GM12878 (cell line): ENCODE measurements at regions not wholly inside any gene's neighbourhood (a gene's known extent, or its start where the extent isn't known, plus 50 kb on each side); places are given as distances from the start of the nearest gene placed in this dataset.

Source experiments
- ATAC-seq: fragments of 200-7000 bp; cut with Tn5 transposase; 3 replicates; pipeline ENCODE4 v1.9.1; 2020; ENCODE audit warnings: mild to moderate bottlenecking, moderate library complexity
- BruUV-seq: library from RNA; stranded (reverse); fragments of 400-500 nt; replicated peaks from 2 replicates; lab custom pipeline; 2021; lab: Mats Ljungman, UMichigan
- CTCF ChIA-PET: fragments of 300-600 bp; sonication (Branson Sonifier 250); formaldehyde crosslinking; extraction: SDS; loops from one replicate; lab custom pipeline; 2021; ENCODE audit warnings: inconsistent platforms; lab: Yijun Ruan, JAX
- POLR2A ChIA-PET: fragments of 350-600 bp; formaldehyde crosslinking; extraction: SDS; loops from one replicate; lab custom pipeline; 2021; ENCODE audit warnings: inconsistent platforms; lab: Charles Lee
- RAD21 ChIA-PET: fragments of 300-600 bp; sonication (Branson Sonifier 250); formaldehyde crosslinking; loops from one replicate; lab custom pipeline; 2023; ENCODE audit warnings: antibody characterized with exemption; ENCODE audit not compliant: unreplicated experiment; lab: Charles Lee
- SMC1A ChIA-PET: fragments of 300-600 bp; sonication (Branson Sonifier 250); formaldehyde crosslinking; loops from one replicate; lab custom pipeline; 2023; ENCODE audit not compliant: unreplicated experiment, uncharacterized antibody; lab: Charles Lee
- DNase-seq: peaks from one replicate; pipeline ENCODE4 v3.0.0-alpha.2; 2011; ENCODE audit warnings: low read depth, low spot score
- FAIRE-seq: peaks from 3 replicates; lab custom pipeline; 2011; peaks lifted over from hg19 to GRCh38; lab: Jason Lieb, UNC
- H2AFZ ChIP-seq: 2 replicates; pipeline ENCODE4 v1.6.0; 2011; ENCODE audit warnings: low read depth, low read length, control low read depth; ENCODE audit not compliant: control insufficient read depth
- H3K27ac ChIP-seq: 2 replicates; pipeline ENCODE4 v1.5.1; 2011; ENCODE audit warnings: control low read depth; ENCODE audit not compliant: control insufficient read depth, insufficient read depth
- H3K27me3 ChIP-seq, 2 experiments: replicated peaks in 1 of 2; 2 replicates each; pipeline versions ENCODE4 v1.6.0 to v1.6.1; 2011; ENCODE audit warnings: low read length in 1 of 2; ENCODE audit not compliant: control insufficient read depth in 2 of 2, insufficient read depth in 2 of 2
- H3K36me3 ChIP-seq, 2 experiments: 2 replicates each; pipeline ENCODE4 v1.5.1; 2011; ENCODE audit warnings: low read length in 1 of 2; ENCODE audit not compliant: control insufficient read depth in 2 of 2, insufficient read depth in 2 of 2
- H3K4me1 ChIP-seq: 2 replicates; pipeline ENCODE4 v1.6.1; 2011; ENCODE audit warnings: mild to moderate bottlenecking, low read length, moderate library complexity, mixed read lengths; ENCODE audit not compliant: control insufficient read depth, insufficient read depth
- H3K4me2 ChIP-seq: 2 replicates; pipeline ENCODE4 v1.6.0; 2011; ENCODE audit warnings: control low read depth; ENCODE audit not compliant: control insufficient read depth, insufficient read depth
- H3K4me3 ChIP-seq: fragments of 200-600 bp; sonication (generic); 2 replicates; pipeline ENCODE4 v1.5.1; 2016
- H3K79me2 ChIP-seq: 2 replicates; pipeline ENCODE4 v1.6.0; 2011; ENCODE audit warnings: low read length; ENCODE audit not compliant: control insufficient read depth, insufficient read depth
- H3K9ac ChIP-seq: 2 replicates; pipeline ENCODE4 v1.8.0; 2011; ENCODE audit warnings: low read length, control low read depth, mixed read lengths; ENCODE audit not compliant: control insufficient read depth, insufficient read depth
- H3K9me3 ChIP-seq: replicated peaks from 3 replicates; pipeline ENCODE4 v1.5.1; 2011; ENCODE audit warnings: mild to moderate bottlenecking, low read length; ENCODE audit not compliant: control insufficient read depth, insufficient read depth
- H4K20me1 ChIP-seq: 2 replicates; pipeline ENCODE4 v1.6.0; 2011; ENCODE audit not compliant: control insufficient read depth, insufficient read depth
- BHLHE40 ChIP-seq, 2 experiments: fragments of 450-650 bp in 1 of 2; IDR thresholded peaks; 2 replicates each; pipeline ENCODE4 v1.6.1; 2011 to 2017; ENCODE audit warnings: low read depth in 2 of 2, borderline replicate concordance in 1 of 2, improper control_type of control experiment in 1 of 2, low read length in 1 of 2, mild to moderate bottlenecking in 1 of 2
- CHD2 ChIP-seq: IDR thresholded peaks from 2 replicates; pipeline ENCODE4 v1.6.1; 2011; ENCODE audit warnings: low read depth, low read length, improper control_type of control experiment, borderline replicate concordance
- CHD4 ChIP-seq: fragments of 200-600 bp; sonication (generic); IDR thresholded peaks from 2 replicates; pipeline ENCODE4 v1.6.1; 2016; ENCODE audit warnings: mild to moderate bottlenecking
- DPF2 ChIP-seq: fragments of 450-650 bp; IDR thresholded peaks from 2 replicates; pipeline ENCODE4 v1.6.1; 2017; ENCODE audit warnings: mild to moderate bottlenecking
- EED ChIP-seq: sonication (generic); IDR thresholded peaks from 2 replicates; pipeline ENCODE4 v1.6.1; 2016; ENCODE audit warnings: antibody characterized with exemption, low read depth
- HDAC6 ChIP-seq: fragments of 200-600 bp; sonication (generic); IDR thresholded peaks from one replicate; pipeline ENCODE4 v1.8.0; 2017; ENCODE audit warnings: antibody characterized with exemption; ENCODE audit not compliant: unreplicated experiment
- IKZF1 ChIP-seq: fragments of 450-650 bp; conservative IDR thresholded peaks from 2 replicates; pipeline ENCODE4 v1.6.1; 2017; ENCODE audit warnings: antibody characterized with exemption, mild to moderate bottlenecking
- JUNB ChIP-seq: IDR thresholded peaks from 2 replicates; pipeline ENCODE4 v1.6.1; 2016; ENCODE audit warnings: antibody characterized with exemption, mild to moderate bottlenecking
- MEF2A ChIP-seq: IDR thresholded peaks from 2 replicates; pipeline ENCODE4 v1.6.1; 2011; ENCODE audit warnings: low read depth, mild to moderate bottlenecking, low read length, moderate library complexity; ENCODE audit not compliant: insufficient read depth
- MTA2 ChIP-seq: fragments of 450-650 bp; IDR thresholded peaks from 2 replicates; pipeline ENCODE4 v1.6.1; 2016; ENCODE audit warnings: low read depth, mild to moderate bottlenecking, moderate library complexity
- MTA3 ChIP-seq: IDR thresholded peaks from 2 replicates; pipeline ENCODE4 v1.6.1; 2012; ENCODE audit warnings: low read length, inconsistent platforms, borderline replicate concordance
- MYB ChIP-seq: fragments of 150-350 bp; IDR thresholded peaks from 2 replicates; pipeline ENCODE4 v1.6.1; 2014; ENCODE audit warnings: mild to moderate bottlenecking, low read depth, low read length, borderline replicate concordance
- NFXL1 ChIP-seq: fragments of 450-650 bp; IDR thresholded peaks from 2 replicates; pipeline ENCODE4 v1.6.1; 2017; ENCODE audit warnings: antibody characterized with exemption, mild to moderate bottlenecking, borderline replicate concordance
- PAX5 ChIP-seq: IDR thresholded peaks from 2 replicates; pipeline ENCODE4 v1.6.1; 2011; ENCODE audit warnings: low read depth, low read length, borderline replicate concordance
- PKNOX1 ChIP-seq: fragments of 450-650 bp; IDR thresholded peaks from 2 replicates; pipeline ENCODE4 v1.6.1; 2016; ENCODE audit warnings: mild to moderate bottlenecking
- PML ChIP-seq: IDR thresholded peaks from 2 replicates; pipeline ENCODE4 v1.6.1; 2012; ENCODE audit warnings: low read length, inconsistent platforms
- RCOR1 ChIP-seq: conservative IDR thresholded peaks from 2 replicates; pipeline ENCODE4 v1.6.1; 2012; ENCODE audit warnings: low read depth, low read length, improper control_type of control experiment
- RUNX3 ChIP-seq: IDR thresholded peaks from 2 replicates; pipeline ENCODE4 v1.6.1; 2012; ENCODE audit warnings: low read length, inconsistent platforms
- SKIL ChIP-seq: fragments of 450-650 bp; IDR thresholded peaks from 2 replicates; pipeline ENCODE4 v1.6.1; 2017; ENCODE audit warnings: mild to moderate bottlenecking, low read depth, inconsistent platforms; ENCODE audit not compliant: poor library complexity, severe bottlenecking
- SMARCA5 ChIP-seq: fragments of 450-650 bp; IDR thresholded peaks from 2 replicates; pipeline ENCODE4 v1.6.1; 2017; ENCODE audit warnings: mild to moderate bottlenecking
- STAT1 ChIP-seq: fragments of 450-650 bp; conservative IDR thresholded peaks from 2 replicates; pipeline ENCODE4 v1.6.1; 2014; ENCODE audit warnings: antibody characterized with exemption, mild to moderate bottlenecking
- TCF12 ChIP-seq: IDR thresholded peaks from 2 replicates; pipeline ENCODE4 v1.6.1; 2011; ENCODE audit warnings: low read depth, mild to moderate bottlenecking, low read length
- ZZZ3 ChIP-seq: IDR thresholded peaks from 2 replicates; pipeline ENCODE4 v1.6.1; 2011; ENCODE audit warnings: low read depth; ENCODE audit not compliant: control insufficient read depth, insufficient read length
- WGBS: methylation state at CpG from one replicate; pipeline ENCODE4 v1.1.6; 2016; ENCODE audit warnings: low lambda C conversion rate; ENCODE audit not compliant: insufficient replicate concordance, insufficient coverage; ENCODE audit errors: missing lambda C conversion rate; 5-methylcytosine and 5-hydroxymethylcytosine counted together
- in situ Hi-C: fragments of 300-500 bp; cut with MboI; formaldehyde crosslinking; loops from 9 replicates; pipeline ENCODE4 v1.14.3; 2018; ENCODE audit warnings: mixed read lengths
- intact Hi-C: fragments of 100-400 bp; cut with micrococcal nuclease; formaldehyde crosslinking; loops from one replicate; pipeline ENCODE4 v1.14.2; 2022; ENCODE audit not compliant: unreplicated experiment
- TF ChIP-seq, protein P1 (sequence below): IDR thresholded peaks from 2 replicates; pipeline ENCODE4 v1.6.1; 2012; ENCODE audit warnings: low read length, inconsistent platforms

GRCh38 chr17:57174591-57174990, 81.7 kb upstream of the MSI2 start:
- H3K4me1 ChIP-seq = peaks cover 13% of the 10 kb centered on the region
- SMC1A ChIA-PET = no interaction called here
- H3K9me3 ChIP-seq = no peaks in the 10 kb centered on the region
- no TSS peak for BruUV-seq
- POLR2A ChIA-PET = no interaction called here
- H3K4me2 ChIP-seq = peak overlapping the region; percentile 31
- RAD21 ChIA-PET = no interaction called here
- ATAC-seq = peak; percentile 95
- peak overlapping the region; percentile 13; the same call in 1 of the 2 replicates for H3K27ac ChIP-seq
- H4K20me1 ChIP-seq = no peaks in the 10 kb centered on the region
- in situ Hi-C loops = no loop called here
- no peak overlapping the region for H3K9ac ChIP-seq
- DNase-seq = peak; percentile 55
- H3K79me2 ChIP-seq = no peaks in the 10 kb centered on the region
- no peak overlapping the region for H2AFZ ChIP-seq
- no peaks in the 10 kb centered on the region for H3K27me3 ChIP-seq
- peak; percentile 93 for FAIRE-seq
- H3K36me3 ChIP-seq = no peaks in the 10 kb centered on the region
- WGBS = 3% methylated on average over 3 of the region's 3 CpGs
- intact Hi-C loops = loop anchor here (10.0 kb wide), 1 partner anchor 270 kb away; no protein-coding TSS in a partner anchor
- CTCF ChIA-PET = no interaction called here
- 0 out of 2 replicates have a peak overlapping the region, but pooled peaks have one; percentile 1 for H3K4me3 ChIP-seq
- TF ChIP-seq MYB = no peak
- no peak for TF ChIP-seq EED
- peak; percentile 61 for TF ChIP-seq JUNB
- peak; percentile 77 for TF ChIP-seq SKIL
- no peak for TF ChIP-seq PAX5
- TF ChIP-seq SMARCA5 = peak; percentile 18; the same call in 1 of the 2 replicates
- no peak for TF ChIP-seq NFXL1
- no peak for TF ChIP-seq MEF2A
- no peak for TF ChIP-seq CHD4
- TF ChIP-seq RCOR1 = no peak
- TF ChIP-seq PML = no peak
- TF ChIP-seq HDAC6 = no peak
- peak; percentile 62 for TF ChIP-seq PKNOX1
- TF ChIP-seq MTA3 = no peak
- TF ChIP-seq TCF12 = no peak
- TF ChIP-seq, protein P1, sequence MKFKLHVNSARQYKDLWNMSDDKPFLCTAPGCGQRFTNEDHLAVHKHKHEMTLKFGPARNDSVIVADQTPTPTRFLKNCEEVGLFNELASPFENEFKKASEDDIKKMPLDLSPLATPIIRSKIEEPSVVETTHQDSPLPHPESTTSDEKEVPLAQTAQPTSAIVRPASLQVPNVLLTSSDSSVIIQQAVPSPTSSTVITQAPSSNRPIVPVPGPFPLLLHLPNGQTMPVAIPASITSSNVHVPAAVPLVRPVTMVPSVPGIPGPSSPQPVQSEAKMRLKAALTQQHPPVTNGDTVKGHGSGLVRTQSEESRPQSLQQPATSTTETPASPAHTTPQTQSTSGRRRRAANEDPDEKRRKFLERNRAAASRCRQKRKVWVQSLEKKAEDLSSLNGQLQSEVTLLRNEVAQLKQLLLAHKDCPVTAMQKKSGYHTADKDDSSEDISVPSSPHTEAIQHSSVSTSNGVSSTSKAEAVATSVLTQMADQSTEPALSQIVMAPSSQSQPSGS = no peak
- no peak for TF ChIP-seq STAT1
- TF ChIP-seq ZZZ3 = no peak
- peak; percentile 47; the same call in 1 of the 2 replicates for TF ChIP-seq IKZF1
- TF ChIP-seq DPF2 = peak; percentile 36; the same call in 1 of the 2 replicates
- peak in 1 of 2 experiments; percentile 16; a peak in 1 of 4 replicates for TF ChIP-seq BHLHE40 (IDR thresholded peaks at IDR 0.05; ENCODE audit: borderline replicate concordance in 1 of 2, low read depth in 2 of 2, low read length in 1 of 2)
- peak; percentile 86 for TF ChIP-seq RUNX3
- TF ChIP-seq MTA2 = peak; percentile 86
- TF ChIP-seq CHD2 = no peak
